HG03159 (cell line): ENCODE measurements at regions not wholly inside any gene's neighbourhood (a gene's known extent, or its start where the extent isn't known, plus 50 kb on each side); places are given as distances from the start of the nearest gene placed in this dataset.

Experiments used
- ATAC-seq: cut with Tn5 transposase; IDR thresholded peaks from one replicate; pipeline ENCODE4 v1.9.1; 2021; ENCODE audit warnings: mild to moderate bottlenecking, moderate library complexity; ENCODE audit not compliant: unreplicated experiment

DNA sequence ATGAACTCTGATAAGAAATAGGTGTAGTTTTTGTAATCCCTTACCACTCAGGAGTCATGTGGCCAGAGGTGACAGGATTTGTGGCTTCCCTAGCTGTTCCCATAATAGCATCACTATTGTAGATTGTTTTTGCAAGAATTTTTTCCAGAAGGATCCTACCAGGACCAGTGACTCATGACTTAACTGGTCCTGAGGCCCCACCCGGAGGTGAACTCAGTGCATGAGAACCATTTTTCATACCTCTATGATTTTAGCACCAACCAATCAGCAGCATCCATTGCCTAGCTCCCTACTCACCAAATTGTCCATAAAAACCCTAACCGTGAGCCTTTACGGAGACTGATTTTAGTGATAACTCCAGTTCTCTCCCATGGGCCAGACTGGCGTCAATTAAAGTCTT, 484.8 kb downstream of the PSAT1 start:
- no peak for ATAC-seq

DNA sequence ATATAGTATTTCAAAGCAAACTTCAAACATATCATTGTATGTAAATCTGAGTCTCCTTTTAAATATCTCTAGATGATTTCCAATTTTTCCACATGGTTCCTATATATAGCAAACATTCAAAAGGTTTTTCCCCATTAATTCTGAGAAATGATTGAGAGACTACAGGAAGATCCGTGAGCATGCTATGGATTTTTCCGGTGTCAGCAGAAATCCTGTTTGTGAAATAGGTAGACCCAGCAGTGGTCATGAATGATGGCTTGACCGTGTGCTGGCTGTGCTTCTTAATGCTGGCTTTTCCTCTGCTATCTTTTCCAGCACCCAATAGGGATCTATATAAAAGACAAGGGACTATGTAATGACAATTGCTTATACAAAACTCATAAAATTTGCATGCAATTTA, 485.3 kb downstream of the PSAT1 start:
- no peak for ATAC-seq

- ATAC-seq: no peak
Measured at GRCh38 chr9:78782858-78783257, 485.9 kb downstream of the PSAT1 start.

- peak; percentile 64 for ATAC-seq
Measured at GRCh38 chr9:78783743-78784142, 486.8 kb downstream of the PSAT1 start.

DNA sequence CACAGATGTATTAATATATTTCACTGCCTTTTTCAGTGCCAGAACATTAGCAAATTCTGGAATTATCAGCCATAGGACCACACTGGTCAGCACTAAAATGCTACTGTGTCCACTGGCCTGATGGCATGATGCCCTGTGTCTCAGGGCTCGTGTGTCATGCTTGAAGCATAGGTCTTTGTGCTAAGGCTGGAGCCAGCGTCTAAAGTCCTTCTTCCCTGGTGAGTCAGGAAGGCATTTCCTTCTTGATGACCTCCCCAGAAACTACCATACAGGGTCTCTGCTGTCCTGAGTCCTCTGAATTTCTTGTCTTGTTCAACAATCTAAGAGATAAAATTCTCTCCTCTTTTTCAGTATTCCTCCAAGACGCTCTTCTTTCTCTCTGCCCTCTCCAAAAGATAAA, 489.9 kb downstream of the PSAT1 start:
- ATAC-seq: no peak

DNA sequence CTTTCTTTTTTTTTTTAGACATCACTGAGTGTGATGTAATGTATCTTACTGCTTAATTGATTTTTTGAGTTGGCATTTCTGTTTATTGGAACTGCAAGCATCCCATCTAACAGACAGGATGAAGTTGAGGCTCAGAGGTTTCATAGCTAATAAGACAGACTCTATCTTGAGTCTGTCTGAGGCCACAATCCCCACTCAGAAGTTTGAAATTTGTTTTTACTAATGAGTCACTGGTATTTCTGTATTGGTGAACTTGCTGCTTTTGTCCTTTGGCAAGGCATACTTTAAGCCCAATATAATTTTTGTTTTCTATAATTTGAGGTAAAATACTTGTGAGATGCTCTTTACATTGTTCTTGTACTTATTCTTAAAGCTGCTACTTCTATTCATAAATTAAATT, 491.2 kb downstream of the PSAT1 start:
- no peak for ATAC-seq

DNA sequence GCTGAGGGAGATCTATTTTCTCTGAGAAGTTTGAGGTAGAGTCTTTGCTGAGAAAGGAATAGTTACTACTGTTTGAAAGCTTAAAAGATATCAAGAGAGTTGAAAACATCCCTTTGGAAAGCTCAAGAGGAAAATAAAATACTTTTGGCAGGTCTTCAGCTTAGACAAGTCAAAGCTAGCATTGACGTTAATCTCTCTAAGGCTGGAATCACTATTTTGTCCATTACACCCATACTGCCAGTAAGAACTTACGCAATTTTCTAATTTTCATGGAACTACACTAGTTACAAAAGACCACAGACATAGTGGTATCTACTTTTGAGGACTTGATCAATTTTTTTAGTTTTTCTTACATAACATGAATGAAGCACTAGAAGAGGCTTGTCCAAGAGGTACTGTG, 494.9 kb downstream of the PSAT1 start:
- no peak for ATAC-seq

DNA sequence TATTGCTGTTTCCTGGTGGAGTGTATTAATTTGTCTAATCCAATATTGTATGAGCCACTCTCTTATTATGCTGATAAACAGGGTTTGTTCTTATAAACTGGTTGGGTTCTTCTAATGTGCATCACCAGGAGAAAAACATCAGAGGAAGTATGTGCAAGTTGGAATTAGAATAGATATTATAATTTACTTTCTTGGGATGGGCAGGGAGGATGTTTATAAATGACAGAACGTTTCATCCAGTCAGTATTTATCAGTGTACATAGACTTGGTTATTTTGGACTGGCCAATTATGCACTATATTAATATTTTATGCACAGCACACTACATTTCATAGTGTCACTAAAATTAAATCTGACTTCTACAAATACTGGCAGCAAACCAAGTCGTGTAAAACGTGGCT, 495.8 kb downstream of the PSAT1 start:
- ATAC-seq: no peak

- no peak for ATAC-seq
Measured at GRCh38 chr9:78805771-78806170, 508.8 kb downstream of the PSAT1 start.

GRCh38 chr9:78806492-78807160, 509.7 kb downstream of the PSAT1 start:
- no peak for ATAC-seq

DNA sequence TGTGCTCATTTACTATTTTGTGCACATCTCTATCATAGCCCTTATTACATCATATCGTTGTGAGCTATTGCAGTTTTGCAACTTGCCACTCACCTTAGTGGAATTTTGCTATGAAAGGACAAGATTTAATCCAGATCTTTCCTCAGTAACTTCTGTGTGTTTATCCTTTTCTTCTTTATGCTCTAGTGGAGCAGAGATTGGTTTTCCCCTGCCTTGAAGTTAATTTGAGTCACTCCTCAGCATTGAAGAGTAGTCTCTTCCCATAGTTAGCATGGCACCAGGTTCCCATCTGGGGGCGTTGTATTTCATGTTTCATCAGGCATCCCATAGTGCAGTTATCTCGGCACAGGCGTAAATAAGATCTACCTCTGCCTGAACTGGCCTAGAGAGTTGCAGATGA, 510.4 kb downstream of the PSAT1 start:
- ATAC-seq: no peak

- no peak for ATAC-seq
Measured at GRCh38 chr9:78808048-78808447, 511.1 kb downstream of the PSAT1 start.

DNA sequence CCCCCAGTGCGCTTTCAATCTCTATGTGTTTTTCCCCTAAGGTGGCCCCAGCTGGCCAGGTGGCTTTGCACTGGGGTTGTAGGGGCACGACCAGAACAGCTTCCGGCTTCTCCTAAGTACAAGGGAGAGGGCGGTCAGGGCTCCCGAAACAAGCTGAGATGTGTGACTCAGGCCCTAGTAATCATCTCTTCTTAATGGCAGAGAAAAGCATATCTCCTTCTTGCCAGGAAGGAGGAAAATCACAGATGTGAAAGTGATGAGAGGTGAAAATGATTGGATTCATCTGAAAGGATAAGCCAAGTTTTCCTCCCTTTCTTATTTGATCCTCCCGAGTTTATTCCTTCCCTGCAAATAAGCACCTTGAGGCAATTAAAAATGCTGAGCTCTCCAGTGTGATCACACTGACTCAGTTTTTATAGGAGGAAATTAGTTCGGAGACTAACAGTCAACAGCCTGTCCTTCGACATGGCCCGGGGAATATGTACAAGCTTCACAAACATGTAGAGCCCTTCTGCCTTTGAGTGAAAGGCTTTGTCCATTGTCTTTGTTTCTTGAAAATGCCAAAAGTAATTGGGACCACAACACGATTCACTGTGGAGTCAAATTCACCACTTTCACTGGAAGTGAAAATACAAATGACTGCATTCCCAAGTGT, 514.8 kb downstream of the PSAT1 start:
- ATAC-seq: no peak

DNA sequence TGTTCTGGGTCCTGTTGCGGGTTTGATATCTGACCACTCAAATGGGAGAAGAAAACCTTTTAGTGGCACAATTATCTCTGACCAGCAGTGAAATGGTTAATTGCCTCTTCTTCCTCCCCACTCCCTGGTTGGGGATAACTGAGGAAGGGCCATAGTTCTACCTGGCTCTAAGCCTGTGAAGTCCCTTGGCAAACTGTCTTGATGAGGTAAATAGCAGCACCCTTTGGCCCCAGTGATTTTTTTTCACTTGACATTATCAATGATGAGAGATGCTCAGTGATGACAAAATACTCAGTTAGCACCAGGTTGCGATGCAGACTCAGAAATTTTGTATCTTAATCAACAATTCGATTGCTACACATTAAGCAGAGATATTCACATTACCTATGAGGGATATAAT, 515.7 kb downstream of the PSAT1 start:
- ATAC-seq: no peak

DNA sequence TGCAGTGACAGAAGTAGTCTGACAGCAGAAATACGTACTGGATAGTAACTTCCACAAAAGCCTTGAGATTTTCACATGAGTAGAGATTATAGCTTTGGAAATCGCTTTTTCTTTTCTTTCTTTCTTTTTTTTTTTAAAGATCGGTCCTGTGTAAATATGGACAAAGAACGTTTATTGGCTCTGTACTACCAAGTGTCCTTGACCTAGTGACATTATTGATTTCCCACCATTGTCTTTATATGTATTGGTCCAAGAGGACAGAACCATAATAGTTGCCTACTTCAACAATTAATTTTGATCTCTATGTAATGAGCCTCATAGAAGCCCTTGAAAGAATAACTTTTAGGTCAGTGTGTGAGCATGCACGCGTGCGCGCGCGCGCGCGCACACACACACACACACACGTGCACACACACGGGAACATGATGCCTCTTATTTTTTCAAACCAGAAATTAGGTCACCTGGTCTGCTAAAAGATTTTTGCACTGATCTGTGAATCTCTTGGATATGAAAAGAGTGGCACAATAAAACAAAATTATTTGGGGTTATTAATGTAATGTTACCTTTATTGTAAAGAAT, 516.8 kb downstream of the PSAT1 start:
- no peak for ATAC-seq

GRCh38 chr9:78821126-78821822, 524.3 kb downstream of the PSAT1 start:
- peak; percentile 90 for ATAC-seq

- no peak for ATAC-seq
Measured at GRCh38 chr9:78826527-78826926, 529.6 kb downstream of the PSAT1 start.

GRCh38 chr9:78828521-78828920, 531.6 kb downstream of the PSAT1 start:
- ATAC-seq: no peak

DNA sequence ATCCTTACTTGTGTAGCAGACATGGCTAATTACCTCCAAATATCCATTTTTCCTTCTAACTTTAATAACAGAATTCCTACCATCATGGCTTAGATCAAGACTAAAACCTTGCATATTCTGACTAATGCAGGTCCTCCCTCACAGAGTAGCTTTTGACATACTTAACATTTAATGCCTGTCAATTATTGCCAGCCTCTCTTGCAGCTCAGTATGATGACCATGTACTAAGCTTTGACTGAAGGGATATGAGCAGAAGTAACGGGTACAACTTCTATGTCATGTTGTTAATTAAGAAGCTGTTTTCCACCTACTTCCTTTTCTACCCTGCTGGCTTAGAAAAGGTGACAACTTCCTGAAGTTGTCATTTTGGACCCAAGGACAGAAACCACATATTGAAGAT, 533.4 kb downstream of the PSAT1 start:
- no peak for ATAC-seq

DNA sequence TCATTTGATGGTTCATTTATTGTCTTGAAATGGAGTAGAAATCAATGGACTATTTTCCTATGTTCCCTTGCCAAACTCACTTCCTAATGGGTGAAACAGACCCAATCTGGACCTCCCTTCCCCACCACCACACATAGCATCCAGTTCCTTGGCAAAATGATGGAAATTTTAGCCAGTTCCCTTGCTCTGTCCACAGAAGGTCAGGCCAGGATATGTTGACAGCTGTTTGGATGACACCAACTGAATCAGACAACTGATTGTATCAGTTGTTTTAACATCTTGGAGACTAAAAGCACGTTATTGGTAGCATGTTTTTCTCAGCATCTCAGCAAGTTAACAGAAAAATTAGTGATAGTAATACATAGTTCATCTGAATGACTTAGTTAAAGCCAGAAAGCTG, 534.8 kb downstream of the PSAT1 start:
- no peak for ATAC-seq

- no peak for ATAC-seq
Measured at GRCh38 chr9:78835928-78836450, 539.1 kb downstream of the PSAT1 start.

DNA sequence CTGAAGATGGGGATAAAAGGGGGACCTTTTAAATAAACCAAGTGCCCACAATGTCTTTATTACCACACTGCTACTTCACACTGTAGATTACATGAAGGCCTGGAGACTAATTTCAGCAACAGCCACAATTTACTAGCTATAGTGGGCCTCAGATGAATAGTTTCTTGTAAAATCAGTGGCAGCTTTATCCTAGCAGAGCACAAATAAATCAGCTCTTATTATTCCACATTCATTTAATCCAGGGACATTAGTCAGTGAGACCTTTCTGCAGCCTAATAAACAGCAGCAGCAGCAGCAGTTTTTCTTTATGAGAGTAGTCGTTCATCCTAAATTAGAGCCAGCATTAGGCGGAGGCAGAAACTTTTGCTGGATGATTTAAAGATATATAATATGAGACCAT, 542.3 kb downstream of the PSAT1 start:
- ATAC-seq: no peak
